Fibroblast of lung (primary cell): ENCODE measurements at regions not wholly inside any gene's neighbourhood (a gene's known extent, or its start where the extent isn't known, plus 50 kb on each side); places are given as distances from the start of the nearest gene placed in this dataset.

Experiments
- EZH2 ChIP-seq: IDR thresholded peaks from 2 replicates; pipeline ENCODE4 v1.5.1; 2012; ENCODE audit warnings: low read length, control low read depth, mild to moderate bottlenecking; ENCODE audit errors: missing control alignments
- TF ChIP-seq, protein P1 (sequence below), 2 donors: IDR thresholded peaks in 1 of 2; conservative IDR thresholded peaks in 1 of 2; 1 replicate in 1 of 2; 2 replicates in 1 of 2; pipeline ENCODE4 v1.5.1; 2011 to 2012; ENCODE audit warnings: low read length in 2 of 2, control low read depth in 1 of 2, inconsistent platforms in 1 of 2, low read depth in 1 of 2, mild to moderate bottlenecking in 1 of 2

DNA sequence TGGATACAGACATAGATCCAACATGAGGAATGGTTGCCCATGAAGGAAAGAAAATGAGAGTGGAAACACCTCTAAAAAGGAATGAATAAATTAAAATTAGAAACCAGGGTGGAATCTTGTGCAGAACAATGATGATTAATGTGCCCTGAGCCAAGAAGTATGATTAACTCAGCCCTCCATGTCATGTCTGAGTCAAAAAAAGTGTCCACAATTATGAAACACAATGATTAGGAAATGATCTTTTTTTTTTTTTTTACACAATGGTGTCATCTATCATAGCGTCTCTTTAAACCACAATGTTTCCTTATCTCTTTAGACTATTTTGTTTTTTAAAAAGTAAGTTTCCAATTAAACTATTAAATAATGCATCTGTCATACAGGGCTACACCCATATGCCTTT, 78.9 kb upstream of the RAB4A start:
- TF ChIP-seq, protein P1, sequence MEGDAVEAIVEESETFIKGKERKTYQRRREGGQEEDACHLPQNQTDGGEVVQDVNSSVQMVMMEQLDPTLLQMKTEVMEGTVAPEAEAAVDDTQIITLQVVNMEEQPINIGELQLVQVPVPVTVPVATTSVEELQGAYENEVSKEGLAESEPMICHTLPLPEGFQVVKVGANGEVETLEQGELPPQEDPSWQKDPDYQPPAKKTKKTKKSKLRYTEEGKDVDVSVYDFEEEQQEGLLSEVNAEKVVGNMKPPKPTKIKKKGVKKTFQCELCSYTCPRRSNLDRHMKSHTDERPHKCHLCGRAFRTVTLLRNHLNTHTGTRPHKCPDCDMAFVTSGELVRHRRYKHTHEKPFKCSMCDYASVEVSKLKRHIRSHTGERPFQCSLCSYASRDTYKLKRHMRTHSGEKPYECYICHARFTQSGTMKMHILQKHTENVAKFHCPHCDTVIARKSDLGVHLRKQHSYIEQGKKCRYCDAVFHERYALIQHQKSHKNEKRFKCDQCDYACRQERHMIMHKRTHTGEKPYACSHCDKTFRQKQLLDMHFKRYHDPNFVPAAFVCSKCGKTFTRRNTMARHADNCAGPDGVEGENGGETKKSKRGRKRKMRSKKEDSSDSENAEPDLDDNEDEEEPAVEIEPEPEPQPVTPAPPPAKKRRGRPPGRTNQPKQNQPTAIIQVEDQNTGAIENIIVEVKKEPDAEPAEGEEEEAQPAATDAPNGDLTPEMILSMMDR (conservative IDR thresholded peaks at IDR 0.05 in 1 of 2, IDR thresholded peaks at IDR 0.05 in 1 of 2; ENCODE audit: low read depth in 1 of 2, low read length in 2 of 2): no peak
- TF ChIP-seq EZH2: no peak
